AG08395 (cell line): ENCODE measurements at regions not wholly inside any gene's neighbourhood (a gene's known extent, or its start where the extent isn't known, plus 50 kb on each side); places are given as distances from the start of the nearest gene placed in this dataset.
A peak's percentile ranks its signal among the peaks of the same experiment; 100 is the strongest.

Experiments
- DNase-seq: peaks from one replicate; pipeline ENCODE4 v3.0.0; 2012; ENCODE audit warnings: mixed read lengths, low spot score

GRCh38 chr3:170780955-170781354 lies 89.0 kb downstream of the RPL22L1 start:
- peak; percentile 12 for DNase-seq

- no peak for DNase-seq
These were observed 89.5 kb downstream of the RPL22L1 start for GRCh38 chr3:170780471-170780870.

- no peak for DNase-seq
These were observed 91.5 kb downstream of the RPL22L1 start for GRCh38 chr3:170778240-170779217.

DNA sequence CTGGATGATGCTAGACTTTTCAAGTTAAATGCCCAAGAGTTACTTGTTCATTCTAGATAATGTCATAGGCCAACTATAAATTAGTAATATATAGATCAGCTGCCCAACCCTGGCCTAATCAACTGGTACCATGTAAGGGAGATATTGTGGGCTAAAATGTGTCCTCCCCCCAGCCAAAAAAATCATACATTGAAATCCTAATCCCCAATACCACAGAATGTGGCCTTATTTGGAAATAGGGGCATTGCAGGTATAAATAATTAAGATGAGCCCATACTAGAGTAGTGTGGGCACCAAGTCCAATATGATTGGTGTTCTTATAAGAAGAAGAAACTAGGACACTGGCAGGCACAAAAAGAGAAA lies 92.5 kb downstream of the RPL22L1 start:
- no peak for DNase-seq

GRCh38 chr3:170776887-170777563 lies 93.0 kb downstream of the RPL22L1 start:
- DNase-seq = no peak

GRCh38 chr3:170773682-170774425 lies 96.1 kb downstream of the RPL22L1 start:
- no peak for DNase-seq

DNA sequence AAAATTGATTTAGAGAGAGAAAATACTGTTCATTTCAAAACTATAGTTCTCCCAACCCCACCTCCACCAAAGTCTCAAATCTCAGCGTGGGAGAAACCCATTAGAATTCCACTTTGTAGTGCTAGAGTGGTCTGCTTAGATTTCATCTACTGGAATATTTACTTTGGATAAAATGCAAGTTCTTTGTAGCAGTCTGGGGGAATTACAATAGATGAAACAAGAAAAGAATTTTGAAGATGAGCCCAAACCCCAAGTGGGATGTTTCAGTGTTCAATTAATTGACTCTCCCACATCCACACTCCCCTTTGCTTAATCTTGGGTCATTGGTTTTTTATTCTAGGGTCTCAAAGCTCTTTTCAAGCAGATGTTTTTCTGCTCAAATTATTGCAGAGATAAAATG lies 97.8 kb downstream of the RPL22L1 start:
- DNase-seq = no peak

DNA sequence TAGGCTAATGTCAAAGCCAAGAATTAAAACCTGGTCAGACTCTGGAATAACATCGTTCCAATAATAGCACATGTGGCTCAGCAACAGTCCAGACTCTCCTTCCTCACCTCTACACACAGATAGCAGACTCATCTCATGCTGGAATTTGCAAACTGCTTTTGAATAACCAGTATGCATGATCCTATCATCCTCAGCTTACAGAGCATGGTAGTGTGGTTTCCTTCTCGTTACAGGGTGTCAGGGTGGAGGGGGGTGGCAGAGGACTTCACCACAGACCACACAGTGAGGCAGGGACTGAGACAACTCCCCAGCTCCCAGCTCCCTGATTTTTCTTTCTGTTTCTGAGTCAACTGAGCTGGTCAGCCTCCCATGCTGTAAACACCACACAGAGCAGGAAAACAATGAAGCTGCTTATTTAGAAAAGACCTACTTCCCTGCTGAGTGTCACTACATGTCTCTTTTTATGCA lies 101.6 kb downstream of the RPL22L1 start:
- peak; percentile 47 for DNase-seq

- DNase-seq = no peak
These were observed 102.4 kb downstream of the RPL22L1 start for GRCh38 chr3:170767576-170767941.

DNA sequence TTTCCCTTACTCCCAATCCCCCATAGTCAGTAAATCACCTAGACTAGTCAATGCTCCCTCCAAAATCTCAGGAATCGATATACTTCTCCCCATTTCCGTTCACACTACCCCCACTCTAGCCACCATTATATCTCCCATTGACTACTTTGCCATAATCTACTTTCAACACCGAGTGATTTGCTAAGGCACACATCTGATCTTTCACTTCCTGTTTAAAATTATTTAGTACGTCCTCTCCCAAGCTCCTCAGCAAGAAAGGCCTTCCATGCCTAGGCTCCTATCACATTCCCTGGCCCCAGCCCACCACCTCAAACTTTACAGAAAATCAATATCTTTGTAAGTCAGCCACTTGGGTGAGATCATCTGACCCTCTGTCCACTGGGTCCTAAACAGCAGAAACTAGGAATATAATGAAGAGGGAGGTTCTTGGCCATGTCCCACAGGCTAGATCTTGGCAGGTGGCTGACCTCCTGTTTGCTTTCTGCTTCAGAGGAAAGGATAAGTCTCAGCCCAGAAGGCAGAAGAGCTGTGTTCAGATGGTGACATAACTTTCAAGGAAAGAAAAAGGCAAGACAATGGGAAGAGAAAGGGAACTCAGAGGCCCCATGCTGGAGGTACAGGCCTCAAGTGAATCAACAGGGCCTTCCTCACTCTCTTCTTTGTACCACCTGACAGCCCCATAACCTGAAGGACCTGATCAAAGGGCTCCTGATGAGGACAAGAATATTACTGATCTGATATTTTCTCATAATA lies 103.0 kb downstream of the RPL22L1 start:
- no peak for DNase-seq

GRCh38 chr3:170766253-170766652 lies 103.7 kb downstream of the RPL22L1 start:
- DNase-seq = no peak

- DNase-seq = peak; percentile 47
These were observed 104.4 kb downstream of the RPL22L1 start for GRCh38 chr3:170765419-170766078.

- DNase-seq = no peak
These were observed 106.0 kb downstream of the RPL22L1 start for GRCh38 chr3:170764017-170764416.

- no peak for DNase-seq
These were observed 107.9 kb downstream of the RPL22L1 start for GRCh38 chr3:170762064-170762463.

GRCh38 chr3:170761103-170761502 lies 108.9 kb downstream of the RPL22L1 start:
- DNase-seq = no peak

DNA sequence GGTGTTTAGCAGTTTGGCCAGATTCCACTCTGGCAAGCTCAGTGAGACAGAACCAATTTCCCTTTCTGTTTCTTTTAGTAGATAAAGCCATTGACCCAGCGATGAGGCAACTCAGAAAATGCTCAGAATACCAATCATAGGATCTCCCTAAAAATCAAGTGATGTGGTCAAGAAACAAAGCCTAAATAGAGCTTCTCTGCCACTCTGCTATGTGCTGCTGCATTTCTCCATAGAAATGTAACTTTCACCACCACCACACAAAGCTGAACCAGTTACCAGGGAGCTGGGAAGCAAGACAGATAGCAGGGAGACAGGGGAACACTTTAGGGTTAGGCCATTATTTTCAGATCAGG lies 109.8 kb downstream of the RPL22L1 start:
- peak; percentile 39 for DNase-seq

- no peak for DNase-seq
These were observed 110.4 kb downstream of the RPL22L1 start for GRCh38 chr3:170759511-170760173.

GRCh38 chr3:170757038-170757437 lies 113.0 kb downstream of the RPL22L1 start:
- no peak for DNase-seq

DNA sequence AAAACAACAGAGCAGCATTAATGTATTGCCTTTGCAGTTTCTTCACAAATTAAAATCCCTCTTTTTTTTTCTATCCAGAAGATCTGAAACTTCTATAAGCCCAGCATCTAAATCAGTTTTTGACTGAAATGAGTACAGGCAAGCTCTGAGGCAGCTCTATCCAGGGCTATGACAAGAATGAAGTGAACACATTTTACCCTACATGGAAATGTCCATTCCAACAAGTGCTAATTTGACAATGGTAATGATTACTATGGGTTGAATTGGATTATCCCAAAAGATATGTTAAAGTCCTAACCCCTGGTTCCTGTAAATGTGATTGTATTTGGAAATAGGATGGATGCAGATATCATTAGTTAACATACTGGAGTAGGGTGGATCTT lies 115.7 kb downstream of the RPL22L1 start:
- no peak for DNase-seq

DNA sequence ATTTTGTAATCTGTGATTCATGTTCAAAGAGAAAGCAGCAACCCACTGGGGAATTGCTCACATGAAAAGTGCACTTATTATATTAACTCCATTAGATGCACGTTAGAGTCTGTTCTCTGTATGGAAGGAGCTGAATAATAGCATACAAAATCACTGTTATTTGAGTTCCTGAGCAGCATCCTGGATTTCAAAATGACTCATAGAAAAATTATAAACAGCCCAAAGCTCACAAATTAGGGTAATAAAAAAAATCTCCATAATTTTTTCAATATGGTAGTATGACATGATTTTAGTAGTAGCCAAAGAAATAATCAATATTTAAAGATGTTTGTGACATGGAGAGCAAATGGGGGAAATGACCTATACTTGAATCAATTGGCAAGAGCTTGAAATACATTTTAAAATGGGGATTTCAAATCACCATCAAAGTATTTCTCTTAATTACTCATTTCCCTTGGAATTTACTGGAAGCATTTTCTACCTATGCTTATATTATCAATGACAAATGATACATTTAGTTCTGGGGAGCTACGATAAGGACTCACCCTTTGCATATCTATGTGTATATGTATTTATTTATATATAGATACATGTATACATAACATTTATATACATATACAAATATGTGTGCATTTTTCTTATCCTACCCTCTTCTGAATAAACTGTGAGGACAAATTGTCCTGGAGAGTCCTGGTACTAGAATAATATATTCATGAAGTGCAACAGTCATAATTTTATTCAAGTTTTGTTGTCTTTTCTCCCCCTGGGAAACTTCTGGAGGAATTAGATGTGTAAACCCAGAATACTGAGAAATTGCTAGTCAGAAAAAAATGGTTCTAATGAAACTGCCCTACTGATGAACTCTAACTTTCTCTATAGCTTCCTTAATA lies 116.3 kb downstream of the RPL22L1 start:
- peak; percentile 17 for DNase-seq
